Psoas muscle (tissue), 7 donors: ENCODE measurements at regions not wholly inside any gene's neighbourhood (a gene's known extent, or its start where the extent isn't known, plus 50 kb on each side); places are given as distances from the start of the nearest gene placed in this dataset.

Source experiments
- ATAC-seq, 4 donors: fragments of 200-7000 bp; cut with Tn5 transposase; one replicate each; pipeline ENCODE4 v1.9.1; 2020; ENCODE audit warnings: moderate library complexity in 3 of 4, mild to moderate bottlenecking in 2 of 4
- DNase-seq, 2 donors: peaks; one replicate each; pipeline ENCODE4 v3.0.0-alpha.2; 2020
- H3K27ac ChIP-seq: fragments of 200-600 bp; one replicate; pipeline ENCODE4 v1.8.0; 2022
- H3K27me3 ChIP-seq, 3 donors: fragments of 200-600 bp in 1 of 3; one replicate each; pipeline versions ENCODE4 v1.6.1 to v1.8.0; 2013 to 2022; ENCODE audit warnings: low read length in 2 of 3, mild to moderate bottlenecking in 2 of 3, moderate library complexity in 1 of 3; ENCODE audit not compliant: insufficient read depth in 3 of 3
- H3K36me3 ChIP-seq, 2 donors: fragments of 200-600 bp in 1 of 2; one replicate each; pipeline versions ENCODE4 v1.6.1 to v1.8.0; 2013 to 2022; ENCODE audit warnings: low read depth in 1 of 2, mild to moderate bottlenecking in 1 of 2, moderate library complexity in 1 of 2; ENCODE audit not compliant: insufficient read depth in 1 of 2
- H3K4me1 ChIP-seq: fragments of 200-600 bp; one replicate; pipeline ENCODE4 v1.8.0; 2022
- H3K4me3 ChIP-seq: fragments of 200-600 bp; one replicate; pipeline ENCODE4 v1.8.0; 2022; ENCODE audit warnings: mild to moderate bottlenecking
- H3K9me3 ChIP-seq: fragments of 200-600 bp; one replicate; pipeline ENCODE4 v1.8.0; 2022
- WGBS, 3 donors: extraction: QIAGEN DNeasy Blood & Tissue Kit; methylation state at CpG; one replicate each; pipeline versions ENCODE4 v1.1.6 to v1.1.7; 2013; 5-methylcytosine and 5-hydroxymethylcytosine counted together
- intact Hi-C, 2 donors: fragments of 100-400 bp; cut with DNase I; formaldehyde crosslinking; loops; one replicate each; pipeline versions ENCODE4 v1.11.0 to v1.14.2; 2022
- TF ChIP-seq, protein P1 (sequence below): fragments of 200-600 bp; IDR thresholded peaks from one replicate; pipeline ENCODE4 v1.8.0; 2022; ENCODE audit warnings: antibody characterized with exemption
- donor health status: healthy with polysubstance abuse.
- donor health status: DM: no; HTN: no; CAD: no; lungs with moderate emphysema.
- donor health status: Bipolar disorder and iron deficiency.
- donor health status: healthy.
- donor health status: DM: yes; HTN: yes; CAD: no.
- donor health status: DM: no; HTN: no; CAD: no.
- donor health status: DM: yes; HTN: yes; CAD: no.

DNA sequence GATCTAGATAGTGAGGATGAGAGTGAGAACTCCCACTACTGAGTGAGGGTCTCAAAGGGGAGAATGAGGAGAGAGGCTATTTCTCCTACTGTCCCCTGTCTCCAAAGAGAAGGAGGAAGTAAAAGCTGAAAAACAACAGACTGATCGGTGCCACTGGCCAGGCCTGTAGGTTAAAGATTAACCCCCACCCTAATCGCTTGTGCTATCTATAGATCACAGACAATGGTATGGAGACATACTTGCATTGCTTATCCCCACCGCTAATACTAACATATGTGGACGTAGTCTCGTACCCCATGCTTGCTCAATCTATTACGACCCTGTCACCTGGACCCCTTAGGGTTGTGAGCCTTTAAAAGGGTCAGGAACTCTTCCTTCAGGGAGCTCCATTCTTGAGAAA lies 777.9 kb upstream of the TMEM132C start:
- H3K4me3 ChIP-seq: no peak overlapping the region
- H3K27ac ChIP-seq: no peak overlapping the region
- intact Hi-C loops: no loop called here
- ATAC-seq: no peak
- no peak for DNase-seq
- H3K4me1 ChIP-seq: no peaks in the 10 kb centered on the region
- no peaks in the 10 kb centered on the region for H3K9me3 ChIP-seq
- TF ChIP-seq, protein P1, sequence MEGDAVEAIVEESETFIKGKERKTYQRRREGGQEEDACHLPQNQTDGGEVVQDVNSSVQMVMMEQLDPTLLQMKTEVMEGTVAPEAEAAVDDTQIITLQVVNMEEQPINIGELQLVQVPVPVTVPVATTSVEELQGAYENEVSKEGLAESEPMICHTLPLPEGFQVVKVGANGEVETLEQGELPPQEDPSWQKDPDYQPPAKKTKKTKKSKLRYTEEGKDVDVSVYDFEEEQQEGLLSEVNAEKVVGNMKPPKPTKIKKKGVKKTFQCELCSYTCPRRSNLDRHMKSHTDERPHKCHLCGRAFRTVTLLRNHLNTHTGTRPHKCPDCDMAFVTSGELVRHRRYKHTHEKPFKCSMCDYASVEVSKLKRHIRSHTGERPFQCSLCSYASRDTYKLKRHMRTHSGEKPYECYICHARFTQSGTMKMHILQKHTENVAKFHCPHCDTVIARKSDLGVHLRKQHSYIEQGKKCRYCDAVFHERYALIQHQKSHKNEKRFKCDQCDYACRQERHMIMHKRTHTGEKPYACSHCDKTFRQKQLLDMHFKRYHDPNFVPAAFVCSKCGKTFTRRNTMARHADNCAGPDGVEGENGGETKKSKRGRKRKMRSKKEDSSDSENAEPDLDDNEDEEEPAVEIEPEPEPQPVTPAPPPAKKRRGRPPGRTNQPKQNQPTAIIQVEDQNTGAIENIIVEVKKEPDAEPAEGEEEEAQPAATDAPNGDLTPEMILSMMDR: no peak
- H3K27me3 ChIP-seq: peaks cover 0 to under 1% (median 0%) of the 10 kb centered on the region in 3 donors
- 80 to 84% (median 84%) methylated on average over 6 of the region's 6 CpGs for WGBS, 3 donors
- no peaks in the 10 kb centered on the region for H3K36me3 ChIP-seq

DNA sequence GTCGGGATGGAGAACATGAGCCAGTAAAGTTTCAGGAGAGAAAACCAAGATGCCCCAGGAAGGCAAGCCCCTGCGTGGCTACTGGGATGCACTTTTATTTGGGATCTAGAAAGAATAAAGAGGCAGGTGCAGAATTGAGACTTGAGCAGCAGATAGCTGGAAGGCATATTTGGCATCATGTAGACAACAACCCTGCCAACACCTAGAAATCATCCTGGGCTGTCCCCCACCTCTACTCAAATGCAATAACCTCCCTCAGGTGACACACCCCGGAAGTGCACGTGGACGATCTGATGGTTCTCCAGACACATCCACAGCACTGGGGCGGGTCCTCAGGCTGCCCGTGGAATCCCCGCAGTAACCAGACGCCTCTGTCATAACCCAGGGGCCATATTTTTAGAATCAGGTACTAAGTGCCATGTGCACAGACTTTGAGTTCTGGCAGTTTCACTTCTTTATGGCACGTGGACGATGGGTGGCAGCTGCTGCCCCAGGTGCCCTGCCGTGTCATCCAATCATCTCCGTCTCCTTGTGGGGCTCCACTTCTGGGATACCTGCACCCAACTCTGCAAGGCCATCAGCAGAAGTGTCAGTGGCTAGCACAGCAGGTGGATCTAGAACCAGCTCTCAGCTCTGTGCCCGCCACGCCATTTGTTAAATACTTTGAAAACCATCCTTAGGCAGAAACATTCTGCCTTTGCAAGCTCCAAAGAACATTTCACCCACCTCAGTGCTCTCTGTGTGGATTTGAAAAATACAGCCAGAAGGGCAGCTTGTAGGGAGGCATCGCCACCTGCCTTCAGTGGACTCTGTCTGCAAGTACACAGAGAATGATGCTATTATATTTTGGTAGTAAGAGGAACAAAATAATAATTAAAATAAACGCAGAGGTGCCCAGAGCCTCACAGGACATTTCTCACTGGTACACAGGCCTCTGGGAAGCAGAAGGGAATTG lies 771.7 kb upstream of the TMEM132C start:
- DNase-seq (no peak), ATAC-seq (peak in 1 of 4 donors; percentile 71)
- TF ChIP-seq, protein P1: no peak
- H3K4me3 ChIP-seq: no peak overlapping the region
- no peak overlapping the region for H3K27ac ChIP-seq
- 72 to 85% (median 78%) methylated on average over 17 of the region's 17 CpGs for WGBS, 3 donors
- no peaks in the 10 kb centered on the region for H3K36me3 ChIP-seq
- intact Hi-C loops: no loop called here
- no peaks in the 10 kb centered on the region for H3K9me3 ChIP-seq
- no peaks in the 10 kb centered on the region for H3K4me1 ChIP-seq
- H3K27me3 ChIP-seq: no peaks in the 10 kb centered on the region

DNA sequence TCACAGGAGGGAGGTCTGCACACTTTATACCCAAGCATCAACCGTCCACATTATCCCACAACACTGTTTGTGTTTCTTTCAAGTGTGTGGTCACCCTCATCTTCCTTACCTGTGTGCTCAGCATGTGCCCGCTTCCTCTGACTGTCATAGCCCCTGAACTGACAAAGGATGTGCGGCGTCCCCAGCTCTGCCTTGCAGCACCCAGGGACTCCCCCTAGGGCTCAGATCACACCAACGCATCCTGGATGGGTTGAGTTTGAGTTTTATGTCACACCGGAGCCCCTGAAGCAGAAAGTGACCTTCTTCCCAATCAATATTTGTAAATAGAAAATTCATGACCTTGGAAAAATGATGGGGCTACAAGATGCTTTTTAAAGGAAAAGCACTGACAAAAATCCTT lies 770.7 kb upstream of the TMEM132C start:
- H3K4me3 ChIP-seq: no peak overlapping the region
- 47 to 52% (median 48%) methylated on average over 6 of the region's 6 CpGs for WGBS, 3 donors
- no peak overlapping the region for H3K27ac ChIP-seq
- TF ChIP-seq, protein P1: no peak
- ATAC-seq (no peak), DNase-seq (no peak)
- no peaks in the 10 kb centered on the region for H3K9me3 ChIP-seq
- H3K36me3 ChIP-seq: no peaks in the 10 kb centered on the region
- H3K27me3 ChIP-seq: no peaks in the 10 kb centered on the region
- intact Hi-C loops: no loop called here
- H3K4me1 ChIP-seq: no peaks in the 10 kb centered on the region

DNA sequence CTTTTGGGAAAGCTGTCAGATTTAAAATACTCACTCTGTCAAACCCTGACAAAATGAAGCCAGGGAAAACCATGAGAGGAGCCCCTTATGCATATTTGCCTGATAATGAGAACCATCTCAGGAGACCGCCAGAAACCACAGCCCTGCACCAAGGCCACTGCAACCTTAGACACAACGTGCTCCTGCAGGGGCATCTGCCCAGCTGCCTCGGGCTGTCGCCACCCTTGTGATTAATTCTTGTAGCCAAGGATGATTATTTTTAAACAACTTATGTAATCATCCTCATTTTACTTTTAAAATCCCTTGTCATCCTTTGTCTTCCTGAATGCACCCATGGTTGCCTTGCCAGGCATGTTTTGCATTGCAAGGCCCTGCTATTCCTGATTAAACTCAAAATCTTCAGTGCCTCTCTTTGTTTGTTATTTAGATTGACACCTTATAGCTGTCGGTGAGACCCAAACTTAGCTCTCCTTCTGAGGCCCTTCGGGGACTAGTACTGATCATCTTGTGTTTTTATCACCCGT lies 766.4 kb upstream of the TMEM132C start:
- no peaks in the 10 kb centered on the region for H3K36me3 ChIP-seq
- no peaks in the 10 kb centered on the region for H3K4me1 ChIP-seq
- H3K27me3 ChIP-seq: no peaks in the 10 kb centered on the region
- WGBS, 3 donors: 60 to 66% (median 61%) methylated on average over 7 of the region's 7 CpGs
- DNase-seq: no peak
- TF ChIP-seq, protein P1: no peak
- H3K9me3 ChIP-seq: no peaks in the 10 kb centered on the region
- intact Hi-C loops: no loop called here
- no peak overlapping the region for H3K27ac ChIP-seq
- peak in 1 of 4 donors; percentile 80 for ATAC-seq
- H3K4me3 ChIP-seq: no peak overlapping the region
